GM23248 (cell line): ENCODE measurements at regions not wholly inside any gene's neighbourhood (a gene's known extent, or its start where the extent isn't known, plus 50 kb on each side); places are given as distances from the start of the nearest gene placed in this dataset.

Source experiments
- EZH2 ChIP-seq: fragments of 200-600 bp; sonication (generic); IDR thresholded peaks from 2 replicates; pipeline ENCODE4 v1.6.1; 2018; ENCODE audit warnings: antibody characterized with exemption, mild to moderate bottlenecking; ENCODE audit not compliant: insufficient read depth, poor library complexity, severe bottlenecking
- EZH2phosphoT487 ChIP-seq: fragments of 200-600 bp; sonication (generic); IDR thresholded peaks from 2 replicates; pipeline ENCODE4 v1.6.1; 2018; ENCODE audit warnings: antibody characterized with exemption, moderate library complexity, mild to moderate bottlenecking, low read depth; ENCODE audit not compliant: insufficient read depth

DNA sequence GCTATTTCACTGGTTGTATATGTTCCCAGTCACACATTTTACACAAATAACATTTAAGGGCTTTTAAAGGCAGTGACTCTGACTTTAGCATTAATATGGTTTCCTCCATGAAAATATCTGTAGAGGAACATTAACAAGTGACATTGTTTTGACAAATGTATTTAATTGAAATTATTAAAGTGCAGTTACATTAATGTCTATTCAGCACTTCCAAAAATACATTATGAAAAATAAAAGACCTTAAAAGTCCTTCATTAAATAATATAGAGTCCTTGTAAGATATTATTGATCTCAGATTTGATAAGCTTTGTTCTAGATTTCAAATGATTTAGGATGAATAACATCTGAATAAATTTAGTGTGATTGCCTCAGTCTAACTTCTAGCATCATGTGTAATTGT, 951.9 kb upstream of the CHORDC1 start:
- TF ChIP-seq EZH2 (no peak), EZH2phosphoT487 (no peak)
